LNCAP (cell line): ENCODE measurements at regions not wholly inside any gene's neighbourhood (a gene's known extent, or its start where the extent isn't known, plus 50 kb on each side); places are given as distances from the start of the nearest gene placed in this dataset.

Source experiments
- TF ChIP-seq, protein P1 (sequence below): fragments of 450-650 bp; IDR thresholded peaks from 2 replicates; pipeline ENCODE4 v1.5.1; 2017; ENCODE audit warnings: mild to moderate bottlenecking

DNA sequence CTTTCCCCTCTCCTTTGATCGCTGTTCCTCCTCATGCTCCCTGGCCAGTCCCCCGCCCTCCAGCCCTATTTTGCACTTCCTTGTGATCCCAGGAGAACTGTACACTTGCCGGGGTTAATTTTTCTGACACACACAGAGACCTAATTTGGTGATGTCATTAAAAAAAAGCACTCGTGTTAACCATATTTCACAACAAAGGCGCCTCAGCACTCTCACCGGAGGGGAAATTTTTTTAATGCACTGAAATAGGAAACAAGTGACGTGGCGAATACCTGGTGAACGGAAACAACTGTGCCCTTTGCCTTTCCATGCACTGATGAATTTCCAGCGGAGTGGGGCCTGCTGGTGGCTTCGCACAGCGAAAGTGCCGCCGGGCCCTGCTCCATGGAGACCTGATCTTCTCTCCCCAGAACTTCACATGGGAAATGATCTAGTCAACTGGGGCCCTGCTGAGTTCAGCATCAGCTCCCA lies 53.9 kb upstream of the TAGAP start:
- TF ChIP-seq, protein P1, sequence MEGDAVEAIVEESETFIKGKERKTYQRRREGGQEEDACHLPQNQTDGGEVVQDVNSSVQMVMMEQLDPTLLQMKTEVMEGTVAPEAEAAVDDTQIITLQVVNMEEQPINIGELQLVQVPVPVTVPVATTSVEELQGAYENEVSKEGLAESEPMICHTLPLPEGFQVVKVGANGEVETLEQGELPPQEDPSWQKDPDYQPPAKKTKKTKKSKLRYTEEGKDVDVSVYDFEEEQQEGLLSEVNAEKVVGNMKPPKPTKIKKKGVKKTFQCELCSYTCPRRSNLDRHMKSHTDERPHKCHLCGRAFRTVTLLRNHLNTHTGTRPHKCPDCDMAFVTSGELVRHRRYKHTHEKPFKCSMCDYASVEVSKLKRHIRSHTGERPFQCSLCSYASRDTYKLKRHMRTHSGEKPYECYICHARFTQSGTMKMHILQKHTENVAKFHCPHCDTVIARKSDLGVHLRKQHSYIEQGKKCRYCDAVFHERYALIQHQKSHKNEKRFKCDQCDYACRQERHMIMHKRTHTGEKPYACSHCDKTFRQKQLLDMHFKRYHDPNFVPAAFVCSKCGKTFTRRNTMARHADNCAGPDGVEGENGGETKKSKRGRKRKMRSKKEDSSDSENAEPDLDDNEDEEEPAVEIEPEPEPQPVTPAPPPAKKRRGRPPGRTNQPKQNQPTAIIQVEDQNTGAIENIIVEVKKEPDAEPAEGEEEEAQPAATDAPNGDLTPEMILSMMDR: no peak

DNA sequence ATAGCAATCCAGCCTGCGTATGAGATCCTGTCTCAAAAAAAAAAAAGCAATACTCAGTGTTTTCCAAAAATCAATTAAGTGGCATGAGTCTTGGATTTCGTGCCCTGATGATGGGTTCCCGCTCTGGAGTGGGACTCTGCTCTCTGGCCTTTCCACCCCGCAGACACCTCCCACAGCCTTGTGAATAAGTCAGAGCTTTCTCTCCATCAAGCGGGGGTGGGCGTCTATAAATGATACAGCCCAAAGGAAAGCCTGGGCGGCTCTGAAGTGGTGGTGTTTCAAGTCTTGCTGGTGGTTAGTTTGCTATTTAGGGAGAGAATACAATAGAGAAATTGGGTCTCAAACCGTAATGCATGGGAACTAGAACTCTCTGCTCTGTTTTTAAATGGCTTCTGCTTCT lies 52.5 kb upstream of the TAGAP start:
- TF ChIP-seq, protein P1: no peak

DNA sequence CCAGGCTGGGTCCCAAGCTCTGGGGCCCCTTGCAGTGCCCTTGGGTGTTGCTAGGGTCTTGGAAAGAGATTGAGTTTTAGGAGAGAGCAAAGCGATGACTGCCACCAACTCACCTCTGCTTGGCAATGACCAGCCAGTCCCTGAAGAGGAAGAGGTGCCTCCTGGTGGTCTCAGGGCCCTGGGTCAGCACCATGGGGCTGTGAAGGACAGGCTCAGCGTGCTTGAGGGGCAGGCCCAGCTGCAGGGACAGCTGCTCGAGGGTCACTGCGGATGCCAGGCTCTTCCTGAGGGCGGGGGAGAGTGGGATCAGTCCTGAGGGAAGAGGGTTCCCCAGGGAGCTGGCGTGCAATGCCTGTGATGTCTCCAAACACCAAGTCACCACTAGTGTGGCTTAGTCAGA lies 50.8 kb upstream of the TAGAP start:
- TF ChIP-seq, protein P1: no peak

DNA sequence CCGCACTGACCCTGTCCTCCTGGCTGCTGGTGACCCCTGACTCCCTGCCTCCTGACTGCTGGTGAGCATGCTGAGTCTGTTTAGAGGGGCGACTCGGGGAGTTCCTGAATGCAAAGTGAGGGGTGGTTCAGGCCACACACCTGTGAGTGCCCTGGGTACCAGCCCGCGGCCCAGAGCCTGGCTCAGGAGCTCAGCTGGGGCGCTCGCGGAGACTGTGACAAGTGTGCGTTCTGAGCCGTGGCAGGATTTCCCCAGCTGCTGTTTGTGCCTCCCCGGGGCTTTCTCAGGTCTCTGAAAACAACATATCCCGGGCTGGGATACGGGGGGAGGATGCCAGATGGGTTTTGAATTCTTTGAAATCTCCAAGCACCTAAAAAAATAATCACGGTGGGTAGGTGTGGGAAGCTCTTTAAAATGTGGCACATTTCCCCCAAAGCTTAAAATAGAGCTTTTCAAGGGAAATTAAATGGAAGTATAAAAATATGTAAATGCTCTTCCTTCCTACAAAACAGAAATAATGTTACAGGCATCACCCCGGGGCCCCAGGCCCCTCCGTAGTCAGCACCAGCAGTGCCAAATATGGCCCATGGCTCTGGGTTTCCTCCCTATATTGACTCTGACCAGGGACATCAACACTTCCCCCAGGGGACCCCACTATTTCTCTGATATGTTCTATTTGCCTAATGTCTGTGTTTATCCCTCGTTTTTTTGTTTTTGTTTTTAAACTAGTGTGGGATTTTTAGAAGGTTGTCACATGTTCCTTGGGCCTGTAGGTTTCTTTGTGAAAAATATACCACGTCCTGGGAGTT lies 49.9 kb upstream of the TAGAP start:
- TF ChIP-seq, protein P1: no peak
